A172 (cell line): ENCODE measurements at regions not wholly inside any gene's neighbourhood (a gene's known extent, or its start where the extent isn't known, plus 50 kb on each side); places are given as distances from the start of the nearest gene placed in this dataset.
"Not testable (repeated sequence)": the region's sequence is repeated elsewhere in the genome, so short reads cannot be mapped to it uniquely, and the experiment has no call there.

Experiments
- DNase-seq: peaks from one replicate; pipeline ENCODE4 v3.0.0-alpha.2; 2015; ENCODE audit warnings: low spot score

DNA sequence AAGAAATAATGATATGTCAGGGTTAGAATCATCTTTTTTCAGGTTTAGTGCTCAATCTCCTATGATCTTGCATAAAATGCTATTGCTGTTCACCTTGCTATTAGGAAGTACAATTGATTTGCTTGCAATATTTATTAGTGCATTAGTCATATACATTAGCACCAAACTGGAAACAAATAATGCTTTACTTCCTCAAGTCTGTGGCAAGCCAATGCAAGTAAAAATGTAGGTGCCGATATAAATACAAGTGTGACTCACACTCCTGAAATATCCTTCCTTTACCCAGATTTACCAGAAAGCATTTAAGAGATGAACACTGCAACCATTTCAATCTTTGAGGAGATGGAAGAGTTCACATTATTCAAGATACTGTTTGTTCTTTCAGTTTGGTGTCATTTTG lies 1487.7 kb upstream of the ADGRL3 start:
- no peak for DNase-seq

DNA sequence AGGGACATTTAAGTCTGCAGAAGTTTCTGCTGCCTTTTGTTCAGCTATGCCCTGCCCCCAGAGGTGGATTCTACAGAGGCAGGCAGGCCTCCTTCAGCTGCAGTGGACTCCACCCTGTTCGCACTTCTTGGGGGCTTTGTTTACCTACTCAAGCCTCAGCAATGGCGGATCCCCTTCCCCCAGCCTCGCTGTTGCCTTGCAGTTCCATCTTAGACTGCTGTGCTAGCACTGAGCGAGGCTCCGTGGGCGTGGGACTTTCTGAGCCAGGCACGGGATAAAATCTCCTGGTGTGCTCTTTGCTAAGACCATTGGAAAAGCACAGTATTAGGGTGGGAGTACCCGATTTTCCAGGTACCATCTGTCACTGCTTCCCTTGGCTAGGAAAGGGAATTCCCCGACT lies 1475.8 kb upstream of the ADGRL3 start:
- DNase-seq: not testable (repeated sequence)

DNA sequence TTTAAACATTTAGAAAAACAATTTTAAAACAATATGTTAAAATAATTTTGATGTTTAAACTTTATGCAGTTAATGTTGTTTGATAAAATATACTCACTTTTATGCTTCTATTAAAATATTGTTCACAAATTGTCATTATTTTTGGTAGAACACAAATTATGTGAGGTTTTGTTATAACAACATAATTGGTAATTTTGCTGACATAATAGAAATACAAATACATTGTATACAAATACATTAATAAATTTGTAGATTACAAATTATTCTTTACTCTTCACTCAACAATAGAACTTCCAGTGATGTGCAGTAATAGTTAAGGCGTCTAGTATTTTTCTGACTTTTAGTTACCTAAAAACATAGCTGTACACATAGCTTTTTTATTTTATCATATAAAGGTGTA lies 1472.4 kb upstream of the ADGRL3 start:
- DNase-seq: no peak

DNA sequence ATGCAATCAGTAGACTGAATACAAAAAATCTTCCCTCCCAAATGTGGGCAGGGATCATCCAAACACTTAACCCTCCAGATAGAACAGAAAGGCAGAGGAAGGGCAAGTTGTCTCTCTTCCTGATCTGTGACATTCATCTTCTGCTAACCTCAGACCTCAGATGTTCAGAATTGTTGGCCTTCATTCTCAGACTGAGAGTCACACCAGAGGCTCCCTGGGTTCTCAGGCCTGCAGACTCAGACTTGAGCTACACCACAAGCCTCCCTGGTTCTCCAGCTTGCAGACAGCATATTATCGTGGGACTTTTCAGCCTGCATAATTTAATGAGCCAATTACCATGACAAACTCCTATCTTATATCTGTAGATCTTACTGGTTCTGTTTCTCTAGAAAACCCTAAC lies 1471.6 kb upstream of the ADGRL3 start:
- DNase-seq: no peak

DNA sequence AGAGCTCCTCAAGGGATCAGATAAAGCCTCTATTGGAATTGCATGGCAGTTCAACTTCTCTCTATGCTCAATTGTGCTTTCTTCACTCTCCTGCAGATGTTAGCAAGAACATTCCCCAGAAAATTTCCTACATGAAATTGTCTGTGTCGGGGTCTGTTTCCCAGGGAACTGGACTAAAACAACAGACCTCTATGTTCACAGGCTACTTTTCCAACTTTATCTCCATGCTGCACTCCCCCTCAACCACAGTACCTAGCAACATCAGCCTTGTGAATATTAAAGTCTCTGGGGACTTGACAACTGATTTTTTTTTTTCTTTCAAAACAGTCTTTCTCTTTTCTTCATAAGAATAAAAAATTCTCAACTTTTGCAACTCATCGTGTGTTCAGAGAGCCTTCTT lies 1470.8 kb upstream of the ADGRL3 start:
- no peak for DNase-seq

DNA sequence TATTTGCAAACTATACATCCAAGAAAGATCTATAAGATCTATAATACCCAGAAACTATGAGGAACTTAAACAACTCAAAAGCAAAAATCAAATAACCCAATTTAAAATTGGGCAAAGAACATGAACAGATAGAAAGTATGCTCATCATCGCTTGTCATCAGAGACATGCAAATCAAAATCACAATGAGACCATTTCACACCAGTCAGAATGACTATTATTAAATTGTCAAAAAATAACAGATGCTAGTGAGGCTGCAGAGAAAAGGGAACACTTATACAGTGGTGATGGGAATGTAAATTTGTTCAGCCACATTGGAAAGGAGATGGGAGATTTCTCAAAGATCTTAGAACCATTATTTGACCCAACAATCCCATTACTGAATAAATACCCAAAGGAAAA lies 1451.7 kb upstream of the ADGRL3 start:
- DNase-seq: no peak

DNA sequence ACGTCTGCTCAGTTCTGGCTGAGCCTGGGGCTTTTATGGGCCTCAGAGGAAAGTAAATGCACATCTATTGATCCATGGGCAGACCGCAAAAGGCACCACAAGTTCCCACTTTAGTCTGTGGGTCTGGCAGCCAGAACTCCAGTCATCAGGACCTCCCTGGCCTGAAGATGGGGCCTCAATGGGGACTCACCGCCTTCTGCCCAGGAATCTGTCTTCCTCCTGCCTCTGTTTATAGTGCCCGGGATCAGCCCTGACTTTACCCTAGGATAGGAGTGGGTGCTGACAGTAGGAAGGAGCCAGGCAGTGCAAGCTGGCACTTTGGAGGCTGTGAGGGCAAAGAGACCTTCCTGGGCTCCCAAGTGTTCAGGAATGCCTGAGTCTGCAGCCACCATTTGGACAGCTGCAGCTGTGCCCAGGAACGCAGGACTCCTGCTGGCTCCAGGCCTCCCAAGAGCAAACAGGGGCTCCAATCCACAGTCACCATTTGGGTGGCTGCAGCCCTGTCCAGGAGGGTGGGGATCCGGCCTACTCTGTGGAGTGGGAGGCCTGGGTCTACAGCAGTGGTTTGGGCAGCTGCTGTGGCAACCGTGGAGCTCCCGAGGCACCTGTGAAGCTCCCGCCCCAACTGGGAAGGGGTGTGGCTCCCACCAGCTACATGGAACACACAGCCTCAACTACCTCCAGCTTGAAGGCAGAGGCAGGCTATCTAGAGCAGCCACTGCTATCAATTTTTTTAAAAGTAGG lies 1440.9 kb upstream of the ADGRL3 start:
- no peak for DNase-seq

DNA sequence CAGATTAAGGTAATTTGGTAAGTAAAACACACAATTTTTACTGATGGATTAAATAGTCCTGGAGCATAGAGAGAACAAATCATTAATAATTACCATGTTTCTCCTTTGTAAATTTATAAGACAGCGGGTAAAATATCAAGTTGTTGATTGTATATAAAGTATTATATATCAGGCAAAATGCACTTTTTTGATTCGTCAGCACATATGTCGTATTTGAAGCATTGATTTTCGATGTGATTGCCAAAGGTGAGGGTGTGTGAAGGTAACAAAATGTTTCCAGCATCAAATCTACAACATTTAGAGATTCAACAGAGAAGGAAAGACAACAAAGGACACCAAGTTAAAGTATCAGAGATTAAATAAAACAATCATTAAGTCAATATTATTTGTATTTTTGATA lies 1437.8 kb upstream of the ADGRL3 start:
- no peak for DNase-seq

DNA sequence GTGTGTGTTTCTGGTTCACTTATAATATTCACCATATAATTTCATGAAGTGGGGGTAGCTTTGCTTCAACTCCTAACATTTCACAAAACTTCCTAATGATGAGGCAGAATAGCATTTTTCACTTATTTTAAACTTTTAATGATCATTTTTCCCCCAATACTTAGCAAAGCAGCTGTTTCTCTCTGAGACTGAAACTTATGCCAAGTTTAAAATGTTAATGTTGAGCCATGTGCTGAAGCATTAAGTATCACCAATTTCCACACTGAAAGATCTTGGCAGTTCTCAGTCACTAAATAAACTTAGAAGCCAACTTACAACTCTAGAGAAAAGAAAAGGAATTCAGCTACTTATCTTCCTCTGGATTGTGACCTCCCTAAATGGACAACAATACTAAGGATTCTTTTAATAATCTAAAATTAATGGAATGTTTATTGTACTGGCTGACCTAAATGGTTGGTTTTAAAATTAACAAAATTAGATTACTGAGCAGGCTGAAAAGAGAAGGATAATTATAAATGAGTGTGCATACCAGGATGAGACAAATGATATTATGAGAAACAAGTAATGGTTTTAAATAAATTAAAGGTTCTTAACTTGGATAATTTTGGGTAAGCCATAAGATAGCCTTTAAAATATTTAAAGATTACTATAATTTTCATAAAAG lies 1429.4 kb upstream of the ADGRL3 start:
- no peak for DNase-seq

DNA sequence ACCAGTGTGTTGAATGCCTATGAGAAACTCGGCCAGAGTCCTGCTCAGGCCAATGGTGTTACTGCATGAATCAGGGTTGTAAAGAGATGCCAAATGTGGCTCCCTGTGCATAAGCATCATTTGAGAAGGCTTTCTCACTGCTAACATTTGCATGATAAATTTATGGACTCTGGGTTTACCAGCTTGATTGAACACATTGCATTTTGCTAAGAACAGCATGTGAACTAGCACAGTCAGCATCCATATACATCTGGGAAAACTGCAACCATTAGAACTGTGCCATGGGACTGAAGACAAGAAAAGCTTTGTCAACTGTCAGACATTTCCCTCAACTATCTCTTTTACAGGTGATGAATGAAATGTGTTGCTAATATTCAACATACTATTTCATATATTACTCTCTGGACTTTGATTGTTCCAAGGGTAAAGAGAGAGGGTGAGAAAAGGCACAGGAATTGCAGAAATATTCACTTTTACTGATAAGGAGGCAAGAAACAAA lies 1427.4 kb upstream of the ADGRL3 start:
- DNase-seq: no peak

DNA sequence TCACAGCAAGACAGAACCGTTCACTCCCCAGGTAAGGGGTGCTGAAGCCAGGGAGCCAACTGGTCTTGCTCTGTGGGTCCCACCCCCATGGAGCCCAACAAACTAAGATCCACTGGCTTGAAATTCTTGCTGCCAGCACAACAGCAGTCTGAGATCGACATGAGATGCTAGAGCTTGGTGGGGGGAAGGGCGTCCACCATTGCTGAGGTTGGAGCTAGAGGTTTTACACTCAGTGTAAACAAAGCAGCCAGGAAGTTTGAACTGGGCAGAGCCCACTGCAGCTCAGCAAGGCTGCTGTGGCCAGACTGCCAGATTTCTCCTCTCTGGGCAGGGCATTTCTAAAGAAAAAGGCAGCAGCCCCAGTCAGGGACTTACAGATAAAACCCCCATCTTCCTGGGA lies 1419.9 kb upstream of the ADGRL3 start:
- DNase-seq: not testable (repeated sequence)

DNA sequence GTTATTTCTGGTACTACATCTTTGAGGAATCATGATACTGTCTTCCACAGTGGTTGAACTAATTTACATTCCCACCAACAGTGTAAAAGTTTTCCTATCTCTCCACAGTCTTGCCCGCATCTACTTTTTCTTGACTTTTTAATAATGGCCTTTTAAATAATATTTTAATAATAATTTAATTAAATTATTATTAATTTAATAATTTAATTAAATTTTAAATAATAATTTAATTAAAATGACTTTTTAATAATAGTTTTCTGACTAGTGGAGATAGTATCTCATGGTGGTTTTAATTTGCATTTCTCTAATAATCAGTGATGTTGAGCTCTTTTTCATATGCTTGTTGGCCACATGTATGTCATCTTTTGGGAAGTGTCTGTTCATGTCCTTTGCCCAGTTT lies 1395.0 kb upstream of the ADGRL3 start:
- no peak for DNase-seq

DNA sequence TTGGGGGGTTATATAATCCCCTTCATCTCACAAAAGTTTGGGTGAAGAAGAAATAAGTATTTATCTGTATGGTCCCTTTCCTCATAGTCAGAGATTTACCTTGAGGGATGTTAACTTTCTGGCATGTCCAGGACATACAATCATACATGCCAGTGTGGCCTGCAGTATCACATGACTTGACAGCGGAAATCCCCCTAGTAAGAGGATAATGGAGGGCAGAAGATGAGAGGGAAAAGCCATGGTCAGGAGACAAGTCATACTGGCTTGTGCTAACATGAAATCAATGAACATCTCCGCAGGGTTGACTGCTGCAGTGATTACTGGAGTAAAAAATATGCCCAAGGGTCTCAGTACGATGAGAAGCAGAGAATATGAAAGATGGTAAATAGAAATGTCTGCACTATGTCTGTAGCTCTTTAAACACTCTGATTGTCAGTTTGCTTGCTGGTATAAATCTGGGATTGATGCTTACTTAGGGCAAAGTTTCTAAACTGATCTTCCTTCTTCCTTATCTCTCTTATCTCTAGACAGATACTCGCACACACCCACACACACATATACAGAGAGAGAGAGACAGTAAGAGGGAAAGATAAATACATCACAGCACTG lies 1385.6 kb upstream of the ADGRL3 start:
- no peak for DNase-seq

DNA sequence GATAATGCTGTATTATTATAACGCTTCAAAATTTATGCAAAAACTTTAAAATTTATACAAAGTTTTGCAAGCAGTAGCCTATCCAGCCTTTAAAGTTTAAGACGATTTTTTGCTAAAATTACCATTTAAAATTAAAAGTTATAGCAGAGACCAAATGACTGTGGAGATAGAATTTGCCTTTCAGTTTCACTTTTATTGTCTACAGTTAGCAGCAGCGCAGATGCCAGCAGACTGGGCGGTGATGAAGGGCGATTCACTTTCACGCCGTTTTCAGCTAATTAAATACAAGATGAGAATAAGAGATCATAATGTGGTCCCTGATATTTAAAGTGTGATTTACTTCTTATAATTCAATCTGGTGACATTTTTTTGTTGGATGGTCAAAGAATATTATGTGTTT lies 1381.5 kb upstream of the ADGRL3 start:
- DNase-seq: peak; percentile 64

DNA sequence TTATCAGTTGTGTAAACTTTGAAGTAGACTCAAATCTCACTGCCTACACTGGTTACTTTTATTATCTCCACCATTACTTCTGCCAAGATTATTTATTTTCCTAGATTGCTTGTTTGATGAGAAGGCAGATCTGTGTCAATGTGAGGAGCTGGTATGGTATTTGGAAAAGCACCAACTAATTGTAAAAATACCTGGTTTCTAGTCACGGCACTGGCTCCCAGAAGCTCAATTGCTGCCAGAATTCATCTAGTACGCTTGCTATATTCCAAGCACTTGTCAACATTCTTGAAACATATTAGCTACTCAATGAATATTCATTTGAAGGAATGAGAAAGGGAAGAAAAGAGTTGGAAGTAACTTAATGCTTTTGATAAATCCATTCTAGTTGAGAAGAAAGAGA lies 1376.8 kb upstream of the ADGRL3 start:
- DNase-seq: no peak

DNA sequence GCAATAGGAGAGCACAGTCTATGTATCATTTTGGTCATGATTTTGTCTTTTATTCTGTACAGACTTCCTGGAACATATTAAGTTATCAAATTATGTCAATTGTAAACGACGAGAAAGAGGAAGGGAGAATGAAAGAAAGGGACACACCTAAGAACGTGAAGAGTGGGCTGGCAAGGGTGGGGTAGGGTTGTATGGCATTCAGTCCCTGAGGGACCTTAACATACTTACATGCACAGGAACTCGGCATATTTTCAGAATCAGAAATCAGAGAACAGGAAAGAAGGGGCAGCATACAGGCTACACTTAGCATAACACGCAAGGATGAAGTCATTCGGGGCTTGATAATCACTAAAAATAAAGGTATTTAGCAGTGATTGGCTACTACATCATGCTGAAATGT lies 1375.0 kb upstream of the ADGRL3 start:
- no peak for DNase-seq

DNA sequence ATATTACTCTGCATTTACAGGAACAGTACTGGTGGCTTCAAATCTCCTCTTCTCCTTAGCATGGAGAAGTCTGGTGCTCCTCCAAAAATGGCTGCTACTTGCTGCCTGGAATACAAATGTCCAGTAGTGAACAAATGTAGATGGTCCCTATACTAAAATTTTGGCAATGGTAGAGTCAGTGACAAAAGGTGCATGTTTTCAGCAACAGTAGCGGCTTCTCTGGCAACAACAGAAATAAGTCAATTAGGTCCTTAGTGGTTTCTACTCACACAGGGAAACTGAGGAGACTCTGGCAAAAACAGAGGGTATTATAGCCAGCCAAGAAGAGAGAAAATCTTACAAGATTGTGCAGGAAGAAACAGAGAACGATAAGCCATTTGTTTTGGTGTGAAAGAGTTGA lies 1368.4 kb upstream of the ADGRL3 start:
- no peak for DNase-seq

DNA sequence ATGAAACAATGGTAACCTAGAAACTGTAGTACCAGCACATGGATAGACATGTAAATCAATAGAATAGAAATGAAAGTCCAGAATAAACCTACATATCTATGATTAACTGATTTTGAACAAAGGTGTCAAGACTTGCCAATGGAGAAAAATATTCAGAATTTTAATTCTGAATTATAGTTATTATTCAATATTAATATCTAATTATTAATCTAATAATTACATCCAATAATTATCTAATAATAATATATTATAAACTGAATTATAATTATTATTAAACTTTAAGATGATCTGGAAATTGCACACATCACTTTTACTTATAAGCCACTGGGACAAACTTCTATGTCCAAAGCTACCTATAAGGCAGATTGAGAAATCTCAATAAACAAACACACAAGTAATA lies 1365.2 kb upstream of the ADGRL3 start:
- no peak for DNase-seq

DNA sequence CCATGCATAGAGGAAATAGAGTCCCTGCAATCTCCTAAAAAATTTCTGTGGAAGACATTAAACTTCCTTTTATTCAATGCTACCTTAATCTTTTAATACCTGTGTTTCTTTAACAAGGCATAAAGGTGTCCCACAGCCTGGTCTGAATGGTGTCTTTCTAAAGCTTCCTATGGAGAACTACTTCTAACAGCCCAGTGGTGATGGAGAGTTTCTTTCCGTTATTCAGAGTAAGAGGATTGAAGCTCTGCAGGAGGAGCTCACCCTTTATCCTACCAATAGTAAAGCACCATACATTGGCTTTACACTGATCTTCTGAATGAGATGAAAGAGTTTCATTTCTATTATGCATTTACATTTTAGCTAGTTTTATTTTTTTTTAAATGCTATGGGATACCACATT lies 1362.4 kb upstream of the ADGRL3 start:
- no peak for DNase-seq

DNA sequence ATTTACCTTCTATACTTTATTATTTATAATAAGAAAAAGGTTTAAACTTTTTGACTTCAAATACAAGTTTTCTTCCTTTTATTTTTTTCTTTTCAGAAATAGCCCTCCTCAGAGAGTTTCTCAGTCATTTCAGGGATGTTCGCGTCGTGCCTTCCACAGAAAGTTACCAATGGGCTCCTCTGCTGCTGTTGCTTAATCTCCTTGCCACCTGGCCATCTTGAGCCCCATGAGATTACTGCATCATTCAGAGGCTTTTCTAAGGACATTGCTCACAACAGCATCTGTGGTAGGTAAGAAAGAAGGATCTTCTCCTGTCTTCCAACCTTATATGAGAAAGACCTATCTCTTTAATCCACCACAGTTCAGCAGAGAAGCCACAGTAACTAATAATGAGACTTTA lies 1361.9 kb upstream of the ADGRL3 start:
- no peak for DNase-seq

DNA sequence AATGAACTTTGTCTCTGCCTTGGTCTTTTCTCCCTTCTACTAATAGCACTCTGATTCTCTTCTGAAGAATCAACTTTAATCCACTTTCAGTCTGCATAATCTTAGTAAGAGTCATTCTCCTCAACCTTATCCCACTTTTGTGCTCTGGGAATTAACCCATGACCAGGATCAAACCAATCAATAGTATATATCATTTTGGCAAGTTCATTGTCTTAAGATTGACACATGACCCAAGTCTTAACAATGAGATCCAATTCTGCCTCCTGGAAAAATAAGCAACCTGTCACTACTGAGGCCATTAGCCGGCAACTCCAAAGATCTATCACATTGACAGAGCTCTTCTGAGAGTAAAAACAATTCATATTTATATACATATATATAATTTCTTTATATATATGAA lies 1358.4 kb upstream of the ADGRL3 start:
- DNase-seq: no peak

DNA sequence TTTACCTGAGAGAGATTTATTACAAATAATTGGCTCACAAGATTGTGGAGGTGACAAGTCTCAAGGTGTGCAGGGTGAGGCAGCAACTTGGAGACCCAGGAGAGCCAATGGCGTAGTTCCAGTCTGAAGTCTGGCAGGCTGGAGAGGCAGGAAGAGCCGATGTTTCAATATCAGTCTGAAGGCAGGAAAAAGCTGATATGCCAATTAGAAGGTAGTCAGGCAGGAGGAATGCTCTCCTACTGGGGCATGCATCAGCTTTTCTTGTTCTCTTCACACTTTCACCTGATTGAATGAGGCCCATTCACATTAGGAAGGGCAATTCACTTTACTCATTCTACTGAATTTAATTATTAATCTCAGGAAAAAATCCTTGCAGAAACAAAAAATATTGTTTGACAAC lies 1351.7 kb upstream of the ADGRL3 start:
- DNase-seq: no peak

DNA sequence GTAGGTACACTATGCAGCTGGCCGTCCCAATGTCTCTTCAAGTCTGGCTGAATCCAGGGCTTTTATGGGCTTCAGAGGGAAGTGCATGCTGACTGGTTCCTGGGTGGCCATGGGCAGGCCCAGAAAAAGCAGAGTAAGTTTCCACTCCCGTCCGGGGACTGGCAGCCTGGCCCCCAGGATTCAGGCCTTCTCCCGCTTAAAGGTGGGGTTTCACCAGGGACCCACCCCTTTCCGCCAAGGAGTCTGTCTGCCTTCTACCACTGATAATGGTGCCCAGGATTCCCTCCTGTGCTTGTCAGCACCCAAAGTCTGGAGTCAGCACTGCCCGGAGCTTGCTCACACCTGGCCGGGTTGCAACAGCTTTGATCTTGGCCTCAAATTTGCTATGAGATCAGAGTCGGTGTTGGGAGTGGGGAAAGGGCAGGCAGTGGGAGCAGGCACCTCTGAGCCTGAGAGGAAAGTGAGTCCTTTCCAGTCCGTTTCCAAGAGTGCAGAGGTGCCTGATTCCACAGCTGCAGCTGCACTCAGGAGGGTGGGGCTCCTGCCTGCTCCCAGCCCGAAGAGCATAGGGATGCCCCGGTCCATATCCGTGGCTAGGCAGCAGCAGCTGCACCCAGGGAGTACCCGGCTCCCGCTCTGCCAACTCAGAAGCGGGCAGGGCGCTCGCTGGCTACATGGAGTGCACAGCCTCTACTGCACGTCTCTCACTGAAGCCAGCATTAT lies 1344.3 kb upstream of the ADGRL3 start:
- DNase-seq: no peak
